Pons (tissue), 1 donor: ENCODE measurements at regions not wholly inside any gene's neighbourhood (a gene's known extent, or its start where the extent isn't known, plus 50 kb on each side); places are given as distances from the start of the nearest gene placed in this dataset.

ENCODE experiments used
- DNase-seq: peaks from one replicate; pipeline ENCODE4 v3.0.0-alpha.2; 2016; ENCODE audit warnings: low spot score

DNA sequence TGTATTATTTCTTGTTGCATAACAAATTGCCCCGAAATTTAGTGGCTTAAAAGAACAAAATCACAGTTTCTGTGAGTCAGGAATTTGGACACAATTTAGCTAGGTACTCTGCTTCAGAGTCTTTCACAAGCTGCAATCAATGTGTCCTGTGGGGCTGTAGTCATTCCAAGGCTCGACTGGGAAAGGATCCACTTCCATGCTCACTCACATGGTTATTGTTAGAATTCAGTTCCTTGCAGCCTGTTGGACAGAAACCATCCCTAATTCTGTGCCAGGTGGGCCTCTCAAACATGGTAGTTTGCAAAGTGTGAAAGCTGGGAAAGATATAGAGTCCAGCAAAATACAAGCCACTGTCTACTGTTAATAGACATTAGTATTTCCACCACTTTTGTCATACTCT is 59.7 kb upstream of the ARID2 start:
- DNase-seq = no peak

DNA sequence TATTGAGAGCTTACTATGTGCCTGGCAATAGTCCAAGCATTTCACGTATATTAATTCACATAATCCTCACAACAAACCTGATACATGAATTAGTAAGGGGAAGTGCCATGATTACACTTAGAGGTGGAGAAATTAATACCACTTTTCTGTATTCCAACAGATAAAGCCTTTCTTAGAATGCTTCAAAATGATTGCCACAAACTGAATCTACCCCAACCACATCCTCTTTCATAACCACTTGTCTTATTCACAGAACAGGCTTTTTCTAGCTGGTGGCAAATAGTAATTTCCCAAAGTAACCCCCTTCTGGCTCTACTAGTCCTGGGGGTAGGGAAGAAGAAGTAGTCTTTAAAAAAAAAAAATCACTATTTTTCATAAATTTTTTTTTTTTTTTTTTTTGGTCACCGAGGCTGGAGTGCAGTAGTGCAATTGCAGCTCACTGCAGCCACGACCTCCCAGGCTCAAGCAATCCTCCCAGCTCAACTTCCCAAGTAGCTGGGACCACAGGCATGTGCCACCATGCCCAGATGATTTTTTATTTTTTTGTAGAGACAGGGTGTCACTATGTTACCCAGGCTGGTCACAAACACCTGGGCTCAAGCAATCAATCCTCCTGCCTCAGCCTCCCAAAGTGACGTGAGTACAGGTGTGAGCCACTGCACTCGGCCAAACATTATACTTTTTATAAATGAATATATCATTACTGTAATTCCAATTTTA is 59.0 kb upstream of the ARID2 start:
- no peak for DNase-seq

- DNase-seq = no peak
Observed at GRCh38 chr12:45671254-45671653, 58.3 kb upstream of the ARID2 start.

DNA sequence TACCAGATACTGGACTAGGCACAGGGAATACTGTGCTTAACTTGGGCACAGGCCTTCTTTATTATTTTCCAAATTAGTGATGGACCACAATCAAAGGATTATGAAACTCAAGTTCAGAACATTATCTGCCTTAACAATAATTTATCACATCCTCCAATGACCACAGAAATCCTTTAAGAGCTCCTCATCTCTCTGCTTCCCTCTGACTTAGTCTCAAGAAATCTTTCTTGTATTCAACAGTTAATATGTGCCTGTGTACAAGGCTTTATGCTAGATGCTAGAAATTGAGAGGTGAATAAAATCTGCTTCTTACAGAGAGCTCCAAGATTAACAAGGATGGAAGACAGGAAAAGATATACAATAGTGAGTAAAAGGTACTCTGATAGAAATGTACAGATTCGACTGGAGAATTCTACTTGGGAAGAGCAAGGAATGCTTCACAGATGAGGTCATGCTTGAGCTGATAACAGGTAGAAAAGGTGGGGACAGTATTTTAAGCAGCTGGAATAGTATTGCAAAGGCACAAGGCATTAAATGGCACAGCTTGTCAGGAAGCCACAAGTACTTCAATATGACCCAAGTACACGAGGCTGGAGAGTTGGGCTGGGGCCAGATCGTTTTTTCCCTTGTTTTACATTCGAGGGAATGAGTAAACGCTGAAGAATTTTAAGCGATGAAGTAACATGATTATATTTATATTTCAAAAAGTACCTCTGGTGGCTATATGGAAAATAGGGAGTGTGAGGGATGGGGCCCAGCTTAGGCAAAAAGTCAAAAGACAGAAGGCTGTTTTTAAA is 55.1 kb upstream of the ARID2 start:
- no peak for DNase-seq

GRCh38 chr12:45675534-45675933 is 54.0 kb upstream of the ARID2 start:
- no peak for DNase-seq
